Common myeloid progenitor, CD34-positive (primary cell): ENCODE measurements at regions not wholly inside any gene's neighbourhood (a gene's known extent, or its start where the extent isn't known, plus 50 kb on each side); places are given as distances from the start of the nearest gene placed in this dataset.

Source experiments
- CTCF ChIA-PET: fragments of 350-600 bp; sonication (Branson Sonifier 250); formaldehyde crosslinking; loops from one replicate; lab custom pipeline; 2021; ENCODE audit warnings: antibody characterized with exemption; lab: Charles Lee
- POLR2A ChIA-PET: fragments of 350-600 bp; sonication (Branson Sonifier 250); formaldehyde crosslinking; loops from one replicate; lab custom pipeline; 2021; ENCODE audit warnings: antibody characterized with exemption; lab: Charles Lee
- DNase-seq, 3 donors: peaks; one replicate each; pipeline versions ENCODE4 v3.0.0 to v3.0.0-alpha.2; 2013
- H3K27ac ChIP-seq, 2 experiments: 1 replicate in 1 of 2; 2 replicates in 1 of 2; pipeline ENCODE4 v1.7.0; 2013; ENCODE audit warnings: inconsistent platforms in 2 of 2, low read length in 2 of 2, mild to moderate bottlenecking in 2 of 2, low read depth in 1 of 2, moderate library complexity in 1 of 2; ENCODE audit not compliant: severe bottlenecking in 2 of 2, insufficient read depth in 1 of 2, poor library complexity in 1 of 2
- H3K27me3 ChIP-seq, 5 experiments: replicated peaks in 2 of 5; 1 replicate in 3 of 5; 2 replicates in 2 of 5; pipeline versions ENCODE4 v1.6.1 to v1.7.0; 2013; ENCODE audit warnings: low read length in 4 of 5, mild to moderate bottlenecking in 2 of 5, moderate library complexity in 2 of 5, inconsistent platforms in 1 of 5; ENCODE audit not compliant: insufficient read depth in 5 of 5, control insufficient read depth in 4 of 5
- H3K36me3 ChIP-seq, 4 experiments: 1 replicate in 2 of 4; 2 replicates in 2 of 4; pipeline versions ENCODE4 v1.6.1 to v1.7.0; 2013; ENCODE audit warnings: low read length in 3 of 4, control low read depth in 1 of 4, mild to moderate bottlenecking in 1 of 4; ENCODE audit not compliant: control insufficient read depth in 4 of 4, insufficient read depth in 4 of 4
- H3K4me1 ChIP-seq, 4 experiments: 1 replicate in 3 of 4; 2 replicates in 1 of 4; pipeline versions ENCODE4 v1.6.1 to v1.7.1; 2013; ENCODE audit warnings: low read length in 3 of 4, mild to moderate bottlenecking in 3 of 4, control low read depth in 1 of 4, inconsistent platforms in 1 of 4, moderate library complexity in 1 of 4; ENCODE audit not compliant: control insufficient read depth in 4 of 4, insufficient read depth in 4 of 4; ENCODE audit errors: control extremely low read depth in 1 of 4
- H3K4me3 ChIP-seq, 7 experiments: 1 replicate in 4 of 7; 2 replicates in 3 of 7; pipeline versions ENCODE4 v1.5.1 to v1.7.0; 2013; ENCODE audit warnings: mild to moderate bottlenecking in 7 of 7, low read length in 6 of 7, moderate library complexity in 6 of 7, inconsistent platforms in 2 of 7, low read depth in 2 of 7, control low read depth in 1 of 7; ENCODE audit not compliant: insufficient read depth in 4 of 7, control insufficient read depth in 1 of 7; ENCODE audit errors: extremely low read depth in 1 of 7
- H3K9me3 ChIP-seq, 5 experiments: 1 replicate in 4 of 5; 2 replicates in 1 of 5; pipeline versions ENCODE4 v1.6.1 to v1.7.1; 2013; ENCODE audit warnings: low read length in 4 of 5, mild to moderate bottlenecking in 2 of 5, inconsistent platforms in 1 of 5, low read depth in 1 of 5, moderate library complexity in 1 of 5; ENCODE audit not compliant: control insufficient read depth in 4 of 5, insufficient read depth in 2 of 5; ENCODE audit errors: control extremely low read depth in 1 of 5
- WGBS: methylation state at CpG from one replicate; pipeline ENCODE4 v1.1.5; 2013; ENCODE audit not compliant: insufficient coverage; 5-methylcytosine and 5-hydroxymethylcytosine counted together

GRCh38 chr9:118967901-118968300 is 401.3 kb downstream of the BRINP1 start:
- Histone ChIP-seq H3K27ac (no peak overlapping the region), H3K4me3 (no peak overlapping the region), H3K9me3 (no peaks in the 10 kb centered on the region), H3K27me3 (no peaks in the 10 kb centered on the region), H3K36me3 (no peaks in the 10 kb centered on the region), H3K4me1 (no peaks in the 10 kb centered on the region)
- no peak for DNase-seq
- WGBS = no CpG with 5 or more reads among the region's 3 CpGs
- POLR2A ChIA-PET = no interaction called here
- CTCF ChIA-PET = no interaction called here

- Histone ChIP-seq H3K27ac (no peak overlapping the region), H3K9me3 (no peaks in the 10 kb centered on the region), H3K4me3 (no peak overlapping the region), H3K36me3 (no peaks in the 10 kb centered on the region), H3K4me1 (no peaks in the 10 kb centered on the region), H3K27me3 (no peaks in the 10 kb centered on the region)
- WGBS = no CpG with 5 or more reads among the region's 1 CpG
- ChIA-PET CTCF (no interaction called here), POLR2A (no interaction called here)
- no peak for DNase-seq
These were observed 393.5 kb downstream of the BRINP1 start for GRCh38 chr9:118975736-118976135.

- no peaks in the 10 kb centered on the region for H3K27me3 ChIP-seq
- no peak for DNase-seq
- H3K27ac ChIP-seq = no peak overlapping the region
- ChIA-PET POLR2A (no interaction called here), CTCF (no interaction called here)
- H3K4me3 ChIP-seq = no peak overlapping the region
- no peaks in the 10 kb centered on the region for H3K4me1 ChIP-seq
- H3K36me3 ChIP-seq = no peaks in the 10 kb centered on the region
- no peaks in the 10 kb centered on the region for H3K9me3 ChIP-seq
- 29% methylated on average over 1 of the region's 2 CpGs for WGBS
These were observed 393.1 kb downstream of the BRINP1 start for GRCh38 chr9:118976160-118976559.

GRCh38 chr9:118984607-118985006 is 384.6 kb downstream of the BRINP1 start:
- CTCF ChIA-PET = no interaction called here
- POLR2A ChIA-PET = no interaction called here
- H3K27me3 ChIP-seq = no peaks in the 10 kb centered on the region
- no peaks in the 10 kb centered on the region for H3K4me1 ChIP-seq
- WGBS = 100% methylated on average over 1 of the region's 1 CpG
- H3K4me3 ChIP-seq = no peak overlapping the region
- no peak overlapping the region for H3K27ac ChIP-seq
- H3K9me3 ChIP-seq = no peaks in the 10 kb centered on the region
- no peak for DNase-seq
- no peaks in the 10 kb centered on the region for H3K36me3 ChIP-seq

- ChIA-PET POLR2A (no interaction called here), CTCF (no interaction called here)
- Histone ChIP-seq H3K9me3 (no peaks in the 10 kb centered on the region), H3K4me3 (no peak overlapping the region), H3K27me3 (no peaks in the 10 kb centered on the region), H3K27ac (no peak overlapping the region), H3K36me3 (no peaks in the 10 kb centered on the region), H3K4me1 (no peaks in the 10 kb centered on the region)
- no peak for DNase-seq
- no CpG with 5 or more reads among the region's 1 CpG for WGBS
These were observed 383.4 kb downstream of the BRINP1 start for GRCh38 chr9:118985851-118986250.

- no peaks in the 10 kb centered on the region for H3K27me3 ChIP-seq
- no CpG with 5 or more reads among the region's 4 CpGs for WGBS
- no peak for DNase-seq
- no peaks in the 10 kb centered on the region for H3K36me3 ChIP-seq
- no peaks in the 10 kb centered on the region for H3K4me1 ChIP-seq
- no peaks in the 10 kb centered on the region for H3K9me3 ChIP-seq
- H3K4me3 ChIP-seq = no peak overlapping the region
- CTCF ChIA-PET = no interaction called here
- no peak overlapping the region for H3K27ac ChIP-seq
- POLR2A ChIA-PET = no interaction called here
These were observed 382.1 kb downstream of the BRINP1 start for GRCh38 chr9:118987167-118987566.

- H3K36me3 ChIP-seq = no peaks in the 10 kb centered on the region
- WGBS = no CpG with 5 or more reads among the region's 2 CpGs
- ChIA-PET CTCF (no interaction called here), POLR2A (no interaction called here)
- no peak for DNase-seq
- H3K4me1 ChIP-seq = no peaks in the 10 kb centered on the region
- H3K9me3 ChIP-seq = no peaks in the 10 kb centered on the region
- no peaks in the 10 kb centered on the region for H3K27me3 ChIP-seq
- H3K27ac ChIP-seq = no peak overlapping the region
- no peak overlapping the region for H3K4me3 ChIP-seq
These were observed 378.3 kb downstream of the BRINP1 start for GRCh38 chr9:118990949-118991348.
